HCT116 (cell line): ENCODE measurements at regions not wholly inside any gene's neighbourhood (a gene's known extent, or its start where the extent isn't known, plus 50 kb on each side); places are given as distances from the start of the nearest gene placed in this dataset.

Experiments used
- ATAC-seq: fragments of 200-7000 bp; cut with Tn5 transposase; 2 replicates; pipeline ENCODE4 v1.9.1; 2020; ENCODE audit warnings: mild to moderate bottlenecking, moderate library complexity
- BruUV-seq: library from RNA; stranded (reverse); fragments of 400-500 nt; replicated peaks from 2 replicates; lab custom pipeline; 2021; lab: Mats Ljungman, UMichigan
- CTCF ChIA-PET: fragments of 300-600 bp; sonication (Branson Sonifier 250); formaldehyde crosslinking; loops from one replicate; lab custom pipeline; 2021; ENCODE audit warnings: antibody characterized with exemption; lab: Charles Lee
- POLR2A ChIA-PET: fragments of 300-600, 350-600 bp; sonication (Branson Sonifier 250); formaldehyde crosslinking; loops from one replicate; lab custom pipeline; 2021; ENCODE audit warnings: antibody characterized with exemption; lab: Charles Lee
- RAD21 ChIA-PET, 2 experiments: fragments of 300-600 bp; sonication (Branson Sonifier 250); formaldehyde crosslinking; loops; one replicate each; lab custom pipeline; 2023; ENCODE audit warnings: low total read pairs in 2 of 2; ENCODE audit not compliant: uncharacterized antibody in 2 of 2, unreplicated experiment in 2 of 2, low non-redundant PET in 1 of 2; lab: Charles Lee
- DNase-seq: peaks from one replicate; pipeline ENCODE4 v3.0.0-alpha.2; 2010; ENCODE audit warnings: low read depth, low spot score
- H2AFZ ChIP-seq: fragments of 200-600 bp; shearing (Covaris generic), sonication (generic); 2 replicates; pipeline ENCODE4 v1.6.1; 2017; ENCODE audit warnings: low read depth, mixed run types, mixed read lengths, antibody characterized with exemption, low read length; ENCODE audit not compliant: poor library complexity, severe bottlenecking
- H3K27ac ChIP-seq: 2 replicates; pipeline ENCODE4 v1.5.1; 2012; ENCODE audit warnings: low read depth, low read length
- H3K27me3 ChIP-seq: fragments of 200-600 bp; sonication (generic); 2 replicates; pipeline ENCODE4 v1.6.1; 2016; ENCODE audit warnings: mixed run types, low read length, mixed read lengths; ENCODE audit not compliant: insufficient read depth
- H3K36me3 ChIP-seq, 2 experiments: fragments of 200-500 bp in 1 of 2; fragments of 200-600 bp in 1 of 2; sonication (Bioruptor generic) in 1 of 2; sonication (generic) in 1 of 2; 2 replicates each; pipeline versions ENCODE4 v1.5.1 to v1.6.1; 2014 to 2016; ENCODE audit warnings: low read length in 2 of 2, inconsistent platforms in 1 of 2, mixed read lengths in 1 of 2, mixed run types in 1 of 2; ENCODE audit not compliant: insufficient read depth in 2 of 2, control insufficient read depth in 1 of 2
- H3K4me1 ChIP-seq, 2 experiments: fragments of 200-600 bp in 1 of 2; sonication (generic) in 1 of 2; 2 replicates each; pipeline versions ENCODE4 v1.5.1 to v1.6.1; 2012 to 2017; ENCODE audit warnings: low read length in 2 of 2, inconsistent platforms in 1 of 2, mild to moderate bottlenecking in 1 of 2, mixed read lengths in 1 of 2, mixed run types in 1 of 2, moderate library complexity in 1 of 2; ENCODE audit not compliant: insufficient read depth in 2 of 2, control insufficient read depth in 1 of 2
- H3K4me2 ChIP-seq: fragments of 200-600 bp; sonication (generic); 2 replicates; pipeline ENCODE4 v1.6.1; 2017; ENCODE audit warnings: mixed run types, low read length, mixed read lengths
- H3K4me3 ChIP-seq, 2 experiments: fragments of 200-600 bp in 1 of 2; sonication (generic) in 1 of 2; replicated peaks in 1 of 2; 2 replicates each; pipeline ENCODE4 v1.5.1; 2011 to 2016; ENCODE audit warnings: low read length in 2 of 2, control low read depth in 1 of 2, low read depth in 1 of 2, mild to moderate bottlenecking in 1 of 2, mixed read lengths in 1 of 2, mixed run types in 1 of 2
- H3K79me2 ChIP-seq: fragments of 200-600 bp; sonication (generic); 2 replicates; pipeline ENCODE4 v1.6.1; 2017; ENCODE audit warnings: mild to moderate bottlenecking, mixed run types, low read length, moderate library complexity, mixed read lengths; ENCODE audit not compliant: insufficient read depth
- H3K9ac ChIP-seq: fragments of 200-600 bp; sonication (generic); 2 replicates; pipeline ENCODE4 v1.6.1; 2016; ENCODE audit warnings: low read length, mixed read lengths
- H3K9me2 ChIP-seq: fragments of 200-600 bp; sonication (generic), shearing (Covaris generic); 2 replicates; pipeline ENCODE4 v1.6.1; 2017; ENCODE audit warnings: mixed run types, mild to moderate bottlenecking, moderate library complexity; ENCODE audit not compliant: insufficient read depth
- H3K9me3 ChIP-seq, 2 experiments: fragments of 200-500 bp in 1 of 2; fragments of 200-600 bp in 1 of 2; sonication (Bioruptor generic) in 1 of 2; sonication (generic) in 1 of 2; 2 replicates each; pipeline ENCODE4 v1.6.1; 2014 to 2017; ENCODE audit warnings: low read length in 2 of 2, mixed read lengths in 2 of 2, inconsistent platforms in 1 of 2, low read depth in 1 of 2, mild to moderate bottlenecking in 1 of 2, mixed run types in 1 of 2, moderate library complexity in 1 of 2; ENCODE audit not compliant: control insufficient read depth in 1 of 2, insufficient read depth in 1 of 2
- H4K20me1 ChIP-seq: fragments of 200-600 bp; sonication (generic), shearing (Covaris generic); 2 replicates; pipeline ENCODE4 v1.6.1; 2017; ENCODE audit warnings: mixed run types, mild to moderate bottlenecking, moderate library complexity; ENCODE audit not compliant: insufficient read depth
- EZH2phosphoT487 ChIP-seq: fragments of 200-600 bp; IDR thresholded peaks from 2 replicates; pipeline ENCODE4 v1.6.1; 2018; ENCODE audit warnings: antibody characterized with exemption, borderline replicate concordance
- FOSL1 ChIP-seq: IDR thresholded peaks from 2 replicates; pipeline ENCODE4 v1.6.1; 2012; ENCODE audit warnings: low read depth
- POLR2AphosphoS5 ChIP-seq: IDR thresholded peaks from 2 replicates; pipeline ENCODE4 v1.6.1; 2011; ENCODE audit warnings: mild to moderate bottlenecking, low read depth, low read length, moderate library complexity
- intact Hi-C: fragments of 100-400 bp; cut with micrococcal nuclease; formaldehyde crosslinking; loops from 2 replicates; pipeline ENCODE4 v1.10.0; 2022
- TF ChIP-seq, protein P1 (sequence below): IDR thresholded peaks from 2 replicates; pipeline ENCODE4 v1.6.1; 2012
- TF ChIP-seq, protein P2 (sequence below): IDR thresholded peaks from 2 replicates; pipeline ENCODE4 v1.6.1; 2012; ENCODE audit warnings: low read depth

DNA sequence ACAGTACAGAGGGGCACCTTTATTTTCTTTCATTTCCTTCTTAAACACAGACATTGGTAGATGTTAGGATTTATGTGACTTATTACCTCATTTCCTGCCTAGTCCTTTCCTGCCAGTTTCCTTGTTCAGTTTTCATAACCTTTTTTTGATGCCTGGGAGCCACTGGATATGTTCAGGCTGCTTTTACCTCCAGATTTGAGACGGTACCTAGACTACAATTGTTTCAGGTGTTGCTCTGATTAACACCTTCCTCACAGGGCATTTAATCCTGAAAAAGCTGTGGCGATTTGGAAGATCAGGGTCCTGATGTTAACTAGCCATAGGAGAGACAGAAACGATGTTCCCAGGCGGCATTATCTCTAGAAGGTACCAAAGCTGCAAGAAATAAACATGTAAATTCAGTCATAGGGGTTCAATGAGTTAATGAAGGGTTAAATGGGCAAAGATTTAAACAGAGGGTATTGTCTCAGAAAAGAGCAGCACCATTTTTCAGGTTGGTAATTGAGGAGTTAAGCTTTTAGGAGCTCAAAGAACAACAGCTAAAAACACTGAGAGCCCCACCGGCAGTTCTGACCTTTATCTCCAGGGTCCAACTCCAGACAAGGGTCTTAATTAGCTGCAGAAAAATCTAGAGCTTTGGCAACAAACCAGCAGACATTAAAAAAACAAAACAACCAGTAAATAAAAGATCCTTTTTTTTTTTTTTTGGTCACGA lies 93.3 kb downstream of the HRH4 start:
- BruUV-seq: no TSS peak
- CTCF ChIA-PET: interaction anchor here (2.0 kb wide), 1 partner anchor 173 kb away, joined by 6 read pairs; no protein-coding TSS in a partner anchor
- H2AFZ ChIP-seq: no peak overlapping the region
- intact Hi-C loops: no loop called here
- no peak for ATAC-seq
- no peaks in the 10 kb centered on the region for H3K36me3 ChIP-seq
- no peak overlapping the region for H3K27ac ChIP-seq
- H4K20me1 ChIP-seq: no peaks in the 10 kb centered on the region
- H3K9ac ChIP-seq: no peak overlapping the region
- TF ChIP-seq FOSL1 (no peak), POLR2AphosphoS5 (no peak), EZH2phosphoT487 (no peak)
- TF ChIP-seq, protein P1, sequence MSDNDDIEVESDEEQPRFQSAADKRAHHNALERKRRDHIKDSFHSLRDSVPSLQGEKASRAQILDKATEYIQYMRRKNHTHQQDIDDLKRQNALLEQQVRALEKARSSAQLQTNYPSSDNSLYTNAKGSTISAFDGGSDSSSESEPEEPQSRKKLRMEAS: no peak
- TF ChIP-seq, protein P2, sequence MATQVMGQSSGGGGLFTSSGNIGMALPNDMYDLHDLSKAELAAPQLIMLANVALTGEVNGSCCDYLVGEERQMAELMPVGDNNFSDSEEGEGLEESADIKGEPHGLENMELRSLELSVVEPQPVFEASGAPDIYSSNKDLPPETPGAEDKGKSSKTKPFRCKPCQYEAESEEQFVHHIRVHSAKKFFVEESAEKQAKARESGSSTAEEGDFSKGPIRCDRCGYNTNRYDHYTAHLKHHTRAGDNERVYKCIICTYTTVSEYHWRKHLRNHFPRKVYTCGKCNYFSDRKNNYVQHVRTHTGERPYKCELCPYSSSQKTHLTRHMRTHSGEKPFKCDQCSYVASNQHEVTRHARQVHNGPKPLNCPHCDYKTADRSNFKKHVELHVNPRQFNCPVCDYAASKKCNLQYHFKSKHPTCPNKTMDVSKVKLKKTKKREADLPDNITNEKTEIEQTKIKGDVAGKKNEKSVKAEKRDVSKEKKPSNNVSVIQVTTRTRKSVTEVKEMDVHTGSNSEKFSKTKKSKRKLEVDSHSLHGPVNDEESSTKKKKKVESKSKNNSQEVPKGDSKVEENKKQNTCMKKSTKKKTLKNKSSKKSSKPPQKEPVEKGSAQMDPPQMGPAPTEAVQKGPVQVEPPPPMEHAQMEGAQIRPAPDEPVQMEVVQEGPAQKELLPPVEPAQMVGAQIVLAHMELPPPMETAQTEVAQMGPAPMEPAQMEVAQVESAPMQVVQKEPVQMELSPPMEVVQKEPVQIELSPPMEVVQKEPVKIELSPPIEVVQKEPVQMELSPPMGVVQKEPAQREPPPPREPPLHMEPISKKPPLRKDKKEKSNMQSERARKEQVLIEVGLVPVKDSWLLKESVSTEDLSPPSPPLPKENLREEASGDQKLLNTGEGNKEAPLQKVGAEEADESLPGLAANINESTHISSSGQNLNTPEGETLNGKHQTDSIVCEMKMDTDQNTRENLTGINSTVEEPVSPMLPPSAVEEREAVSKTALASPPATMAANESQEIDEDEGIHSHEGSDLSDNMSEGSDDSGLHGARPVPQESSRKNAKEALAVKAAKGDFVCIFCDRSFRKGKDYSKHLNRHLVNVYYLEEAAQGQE: no peak
- no peak overlapping the region for H3K4me3 ChIP-seq
- no peaks in the 10 kb centered on the region for H3K27me3 ChIP-seq
- POLR2A ChIA-PET: no interaction called here
- no peaks in the 10 kb centered on the region for H3K9me2 ChIP-seq
- H3K4me1 ChIP-seq: peaks cover 0 to 4% of the 10 kb centered on the region in 2 experiments; a peak in 1 of 4 replicates
- H3K4me2 ChIP-seq: no peak overlapping the region
- no peaks in the 10 kb centered on the region for H3K79me2 ChIP-seq
- RAD21 ChIA-PET: no interaction called here
- DNase-seq: no peak
- no peaks in the 10 kb centered on the region for H3K9me3 ChIP-seq
